Stimulated activated CD8-positive, alpha-beta memory T cell treated with anti-CD3 and anti-CD28 coated beads, Interleukin-12 subunit alpha, Interleukin-12 subunit beta, amount 100 ng/mL, for 24 hours (primary cell): ENCODE measurements at regions not wholly inside any gene's neighbourhood (a gene's known extent, or its start where the extent isn't known, plus 50 kb on each side); places are given as distances from the start of the nearest gene placed in this dataset.
A peak's percentile ranks its signal among the peaks of the same experiment; 100 is the strongest.
"Not testable (repeated sequence)": the region's sequence is repeated elsewhere in the genome, so short reads cannot be mapped to it uniquely, and the experiment has no call there.

Experiments
- DNase-seq: peaks from one replicate; pipeline ENCODE4 v3.0.0-alpha.2; 2020; ENCODE audit errors: extremely low read depth

DNA sequence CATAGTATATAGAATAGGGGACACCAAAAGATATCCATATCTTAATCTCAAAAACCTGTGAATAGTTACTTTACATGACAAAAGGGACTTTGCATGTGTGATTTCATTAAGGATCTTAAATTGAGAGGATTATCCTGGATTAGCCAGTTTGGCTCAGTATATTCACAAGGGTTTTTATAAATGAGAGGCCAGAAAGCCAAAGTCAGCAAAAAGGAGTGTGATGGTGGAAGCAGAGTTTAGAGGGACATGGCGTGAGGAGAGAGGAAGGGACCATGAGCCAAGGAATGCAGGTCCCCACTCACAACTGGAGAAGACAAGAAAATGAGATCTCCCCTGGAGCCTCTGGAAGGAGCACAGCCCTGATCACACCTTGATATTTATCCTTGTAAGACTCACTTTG is 648.5 kb upstream of the LCORL start:
- no peak for DNase-seq

DNA sequence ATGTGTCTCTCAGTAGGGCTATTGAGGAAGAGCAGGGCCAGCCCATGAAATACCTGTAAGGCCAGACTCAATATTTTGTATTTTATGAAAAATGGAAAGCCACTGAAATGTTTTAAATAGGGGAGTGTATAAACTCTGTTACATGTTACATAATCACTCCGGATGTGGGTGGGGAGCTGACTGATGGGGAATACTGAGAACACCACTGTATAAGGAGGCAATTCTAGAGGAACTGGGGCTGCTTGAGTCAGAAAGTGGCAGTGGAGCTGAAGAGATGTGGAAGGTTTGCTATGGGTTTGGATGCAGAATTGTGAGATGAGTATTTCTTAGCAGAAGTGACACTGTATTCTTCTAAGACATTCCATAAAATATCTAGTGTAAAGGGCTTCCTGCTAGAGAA is 647.8 kb upstream of the LCORL start:
- DNase-seq: no peak

DNA sequence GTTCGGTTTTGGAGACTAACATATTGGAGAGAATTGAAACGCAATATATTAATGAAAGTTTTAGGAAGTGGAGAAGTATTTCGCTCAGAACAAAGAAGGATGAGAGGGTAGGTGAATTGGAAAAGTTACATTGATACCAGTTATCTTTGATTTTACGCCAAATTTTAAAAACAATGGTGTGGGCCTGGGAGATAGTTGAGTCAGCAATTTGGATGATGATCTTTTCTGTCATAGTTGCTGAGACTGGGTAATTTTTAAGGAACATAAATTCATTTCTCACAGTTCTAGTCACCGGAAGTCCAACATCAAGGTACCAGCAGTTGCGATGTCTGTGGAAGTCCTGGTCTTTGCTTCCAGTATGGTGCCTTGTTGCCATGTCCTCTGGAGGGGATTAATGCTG is 644.8 kb upstream of the LCORL start:
- no peak for DNase-seq

DNA sequence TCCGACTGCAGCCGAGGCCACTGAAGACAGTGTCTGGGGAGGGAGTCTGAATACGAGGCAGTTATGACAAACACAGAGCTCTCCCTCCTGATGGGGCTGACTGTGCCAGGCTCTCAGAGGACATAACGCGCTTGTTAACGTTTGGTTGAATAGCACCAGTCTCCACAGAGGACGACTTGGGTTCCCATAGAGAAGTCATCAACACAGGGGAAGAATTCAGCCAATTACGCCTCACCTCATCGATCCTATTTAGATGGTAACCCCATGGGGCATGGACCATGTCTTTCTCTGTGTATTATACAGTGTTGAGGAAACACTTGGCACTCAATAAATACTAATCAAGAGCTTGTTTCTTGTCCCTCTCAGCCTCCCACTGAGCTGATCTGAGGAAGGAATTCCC is 642.6 kb upstream of the LCORL start:
- no peak for DNase-seq

DNA sequence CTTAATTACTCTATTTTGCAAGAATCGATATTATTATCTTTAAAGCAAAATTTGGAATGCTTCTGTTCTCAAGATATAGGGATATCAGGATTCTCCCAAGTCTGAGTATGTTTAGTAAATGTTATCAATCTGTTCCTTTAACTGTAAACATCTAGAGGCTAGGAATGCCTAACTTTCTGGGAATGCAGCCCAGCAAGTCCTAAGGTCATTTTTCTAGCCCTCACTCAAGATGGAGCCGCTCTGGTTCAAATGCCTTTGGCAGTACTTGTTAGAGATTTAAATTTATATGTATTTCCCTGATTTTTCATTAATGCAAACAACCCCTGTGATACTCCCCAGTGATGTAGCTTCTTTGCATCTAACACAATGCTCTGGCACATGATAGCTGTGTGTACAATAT is 623.8 kb upstream of the LCORL start:
- no peak for DNase-seq

DNA sequence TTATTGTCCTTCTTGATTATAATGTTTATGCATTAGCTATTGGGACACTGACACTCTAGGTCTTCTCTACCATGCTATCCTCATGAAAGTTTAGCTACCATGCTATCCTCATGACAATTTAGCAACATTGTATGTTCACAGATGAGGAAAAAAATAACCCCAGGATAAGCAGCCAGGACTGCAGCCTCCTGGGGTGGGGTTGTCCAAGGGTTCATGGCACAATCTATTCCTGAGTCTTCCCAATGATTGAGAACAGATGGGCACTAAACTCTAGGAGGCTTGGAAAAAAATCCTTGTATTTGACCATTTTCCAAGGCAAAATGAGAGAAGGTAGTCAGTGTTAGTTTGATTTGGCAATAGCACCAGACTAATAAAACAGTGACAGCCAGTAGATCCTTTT is 619.8 kb upstream of the LCORL start:
- DNase-seq: no peak

DNA sequence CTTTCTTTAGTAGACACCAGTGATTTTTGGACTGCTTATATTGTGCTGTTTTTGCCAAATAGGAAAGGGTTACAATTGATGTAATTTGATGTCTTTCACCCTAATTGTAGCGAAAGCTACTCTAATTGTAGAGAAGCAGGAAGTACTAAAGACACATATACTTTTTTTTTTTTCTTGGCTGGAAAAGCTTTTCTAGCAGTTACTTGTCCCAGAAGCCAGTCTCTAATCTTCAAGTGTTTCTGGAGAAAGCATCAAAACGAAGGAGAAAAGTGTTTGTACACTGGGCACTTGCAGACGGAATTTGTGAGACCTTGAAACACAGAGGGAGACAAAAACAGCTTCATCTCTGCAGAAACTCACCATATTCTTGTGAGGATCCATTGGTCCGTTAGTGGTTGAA is 616.5 kb upstream of the LCORL start:
- no peak for DNase-seq

DNA sequence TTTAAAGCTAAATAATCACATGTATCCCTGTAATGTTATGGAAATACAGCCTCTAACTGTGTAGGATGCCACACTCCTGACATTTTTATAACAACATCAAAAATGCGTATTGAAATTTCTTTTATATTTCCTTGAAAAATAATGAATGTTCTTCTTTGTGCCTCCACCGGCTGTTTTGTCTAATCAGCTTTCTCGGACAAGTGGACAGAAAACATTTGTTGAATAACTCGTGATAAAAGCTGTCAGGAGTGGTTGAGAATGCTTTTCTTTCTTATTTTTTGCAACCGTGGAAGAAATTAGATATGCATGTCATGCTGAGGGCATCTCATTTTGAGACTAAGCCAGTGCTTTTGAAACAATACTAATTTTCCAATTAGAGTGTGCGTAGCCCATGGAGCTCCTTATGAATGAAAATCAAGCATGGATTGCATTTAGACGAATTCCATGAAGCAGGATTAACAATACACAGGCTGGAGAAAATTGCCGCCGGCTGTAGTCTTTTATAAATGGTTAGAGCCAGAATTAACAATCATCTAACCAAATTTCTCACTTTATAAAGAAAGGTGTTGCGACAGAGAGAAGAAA is 614.5 kb upstream of the LCORL start:
- no peak for DNase-seq

DNA sequence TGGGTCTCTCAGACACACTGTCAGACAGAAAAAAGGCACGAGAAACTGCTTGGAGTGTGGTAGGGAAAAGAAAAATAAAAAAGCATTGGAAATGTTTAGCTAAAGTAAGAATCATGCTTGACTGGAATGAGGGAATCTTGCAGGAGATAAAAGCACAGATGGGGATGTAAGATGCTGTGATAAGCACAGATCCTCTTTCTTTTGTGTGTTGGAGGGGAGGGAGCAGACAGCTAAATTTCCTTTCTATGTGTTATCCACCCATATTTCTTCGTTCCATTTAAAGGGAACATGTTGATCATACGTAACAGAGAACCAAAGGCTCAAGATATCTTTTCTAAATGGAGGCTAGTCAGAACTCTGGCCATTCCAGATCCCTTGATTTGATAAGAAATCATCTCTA is 614.0 kb upstream of the LCORL start:
- no peak for DNase-seq

DNA sequence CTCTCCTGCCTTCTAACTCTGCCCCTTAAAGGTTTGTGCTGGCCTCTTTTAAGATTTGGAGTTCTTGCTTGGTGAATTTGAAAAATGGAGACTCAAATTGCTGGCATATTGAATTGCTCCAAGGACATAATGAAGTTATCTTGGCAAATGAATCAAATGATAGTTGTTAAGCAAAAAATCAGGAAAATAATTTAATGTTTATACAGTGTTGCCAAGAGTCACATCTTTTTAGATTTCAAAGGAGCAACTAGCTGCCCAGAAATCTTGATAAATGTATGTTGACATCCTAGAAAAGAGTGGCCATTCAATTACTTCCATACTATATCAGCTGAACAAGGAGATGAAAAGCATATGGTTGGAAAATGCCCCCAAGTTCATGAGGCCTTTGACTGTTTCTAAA is 610.0 kb upstream of the LCORL start:
- DNase-seq: no peak

DNA sequence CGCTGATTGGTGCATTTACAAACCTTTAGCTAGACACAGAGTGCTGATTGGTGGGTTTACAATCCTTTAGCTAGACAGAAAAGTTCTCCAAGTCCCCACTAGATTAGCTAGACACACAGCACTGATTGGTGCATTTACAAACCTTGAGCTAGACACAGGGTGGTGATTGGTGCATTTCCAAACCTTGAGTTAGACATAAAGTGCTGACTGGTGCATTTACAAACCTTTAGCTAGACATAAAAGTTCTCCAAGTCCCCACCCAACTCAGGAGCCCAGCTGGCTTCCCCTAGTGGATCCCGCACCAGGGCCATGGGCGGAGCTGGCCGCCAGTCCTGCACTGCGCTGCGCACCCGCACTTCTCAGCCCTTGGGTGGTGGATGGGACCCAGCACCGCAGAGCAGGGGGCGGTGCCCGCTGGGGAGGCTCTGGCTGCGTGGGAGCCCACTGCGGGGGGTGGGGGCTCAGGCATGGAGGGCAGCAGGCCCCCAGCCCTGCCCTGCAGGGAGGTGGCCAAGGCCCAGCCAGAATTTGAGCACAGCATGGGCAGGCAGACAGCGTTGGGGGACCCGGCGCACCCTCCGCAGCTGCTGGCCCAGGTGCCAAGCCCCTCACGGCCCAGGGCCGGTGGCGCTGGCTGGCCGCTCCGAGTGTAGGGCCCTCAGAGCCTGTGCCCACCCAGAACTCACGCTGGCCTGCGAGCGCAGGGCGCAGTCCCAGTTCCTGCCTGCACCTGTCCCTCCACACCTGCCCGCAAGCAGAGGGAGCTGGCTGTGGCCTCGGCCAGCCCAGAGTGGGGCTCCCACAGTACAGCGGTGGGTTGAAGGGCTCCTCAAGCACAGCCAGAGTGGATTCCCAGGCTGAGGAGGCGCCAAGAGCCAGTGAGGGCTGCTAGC is 608.9 kb upstream of the LCORL start:
- DNase-seq: no peak

DNA sequence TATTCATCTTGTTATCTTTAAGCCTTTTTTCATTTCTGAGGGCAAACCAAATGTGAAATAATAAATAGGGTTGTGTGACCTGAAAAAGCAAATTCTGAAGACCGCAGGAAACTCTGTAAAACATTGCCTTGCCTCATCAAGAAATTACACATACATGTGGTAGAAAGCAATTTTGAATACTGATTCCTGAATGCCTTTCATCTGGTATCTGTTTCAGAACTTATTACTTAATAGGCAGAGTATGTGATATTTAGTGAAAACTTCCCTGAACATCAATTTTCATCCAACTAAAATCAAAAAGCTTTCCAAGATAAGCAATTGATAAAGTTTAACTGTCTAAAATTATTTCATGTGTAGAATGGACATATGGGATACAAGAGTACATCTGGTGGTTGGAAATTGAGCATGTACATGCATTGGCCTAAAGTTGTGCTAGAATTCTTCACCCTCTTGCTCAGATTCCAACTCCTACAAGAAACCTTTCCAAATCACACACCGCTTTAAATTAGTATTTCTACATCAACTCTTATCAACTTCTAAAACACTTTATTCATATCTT is 606.0 kb upstream of the LCORL start:
- DNase-seq: no peak

DNA sequence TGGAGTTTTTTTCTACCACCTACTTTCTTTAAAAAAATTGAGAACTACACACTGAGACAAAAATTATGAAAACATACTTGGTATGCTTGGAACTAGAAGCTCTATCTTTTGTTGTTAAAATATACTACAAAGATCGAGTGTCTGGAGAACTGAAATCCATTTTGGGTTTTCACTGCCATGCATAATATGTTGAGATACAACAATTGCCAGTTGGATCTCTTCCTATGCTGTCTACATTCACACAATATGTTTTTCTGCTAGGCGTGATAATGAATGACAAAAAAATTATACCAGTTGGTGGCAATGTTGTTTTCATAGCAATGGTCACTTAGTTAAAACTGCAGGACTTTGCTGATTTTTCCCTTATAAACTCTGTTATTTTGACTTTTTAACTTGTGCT is 605.4 kb upstream of the LCORL start:
- no peak for DNase-seq

DNA sequence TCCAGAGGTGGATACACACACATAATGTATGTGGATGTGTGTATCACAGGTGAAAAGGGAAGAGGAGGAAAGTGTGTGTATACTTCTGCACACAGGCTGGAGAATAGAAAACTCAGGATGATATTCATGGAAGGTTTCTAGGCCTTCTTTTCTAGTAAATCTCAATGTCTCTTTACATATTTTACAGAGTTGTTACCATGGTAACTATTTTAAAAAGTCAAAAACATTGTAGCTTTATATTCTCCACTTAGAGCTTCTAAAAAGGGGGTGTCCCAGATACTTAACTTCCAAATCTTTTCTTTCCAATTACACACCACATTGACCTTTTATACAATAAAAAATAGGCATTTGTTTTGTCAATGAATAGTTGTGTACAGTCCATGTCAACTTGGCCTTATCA is 604.8 kb upstream of the LCORL start:
- DNase-seq: no peak

DNA sequence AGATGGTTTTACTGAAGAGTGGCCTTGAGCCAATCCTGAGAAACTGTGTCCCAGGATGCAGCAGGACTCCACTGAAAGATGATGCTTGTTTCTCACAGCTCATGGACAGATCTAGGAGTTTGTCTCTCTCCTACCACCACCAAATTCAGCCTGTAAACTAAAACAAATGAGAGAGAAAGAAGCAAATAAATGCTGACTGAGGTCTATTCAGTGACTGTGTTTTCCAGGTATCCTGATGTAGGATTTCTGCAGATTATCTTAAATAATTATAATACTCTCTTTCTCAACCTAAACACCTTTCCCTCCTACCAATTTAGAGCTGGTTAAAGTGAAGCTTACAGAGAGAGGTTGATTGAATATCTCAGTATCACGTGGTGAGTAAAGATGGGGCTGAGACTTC is 599.6 kb upstream of the LCORL start:
- no peak for DNase-seq

DNA sequence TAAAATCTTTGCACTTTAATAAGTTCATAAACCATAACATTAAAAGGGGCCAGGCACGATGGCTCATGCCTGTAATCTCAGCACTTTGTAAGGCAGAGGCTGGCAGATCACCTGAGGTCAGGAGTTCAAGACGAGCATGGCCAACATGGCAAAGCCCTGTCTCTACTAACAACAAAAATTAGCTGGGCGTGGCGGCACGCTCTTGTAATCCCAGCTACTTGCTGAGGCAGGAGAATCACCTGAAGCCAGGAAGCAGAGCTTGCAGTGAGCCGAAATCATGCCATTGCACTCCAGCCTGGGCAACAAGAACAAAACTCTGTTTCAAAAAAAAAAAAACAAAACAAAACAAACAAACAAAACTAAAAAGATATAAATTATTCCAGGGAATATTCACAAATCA is 595.2 kb upstream of the LCORL start:
- DNase-seq: no peak

DNA sequence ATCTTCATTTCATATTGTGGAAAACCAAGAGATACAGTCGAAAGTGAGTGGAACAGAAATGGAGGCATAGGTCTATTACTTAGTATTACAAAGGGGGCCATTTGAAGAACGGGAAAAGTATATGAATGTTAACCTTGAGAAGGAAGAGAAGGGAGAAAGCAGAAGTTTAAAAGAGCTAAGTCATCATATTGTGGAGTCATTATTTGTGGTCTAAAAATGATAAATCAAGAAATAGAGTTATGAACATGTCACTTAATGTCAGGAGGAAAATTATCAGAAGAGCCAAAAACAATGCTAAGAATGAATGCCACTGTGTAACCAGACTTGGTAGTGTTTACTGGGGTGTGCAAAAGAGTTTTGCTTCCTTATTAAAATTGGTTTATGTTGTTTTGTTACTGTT is 589.5 kb upstream of the LCORL start:
- DNase-seq: no peak

DNA sequence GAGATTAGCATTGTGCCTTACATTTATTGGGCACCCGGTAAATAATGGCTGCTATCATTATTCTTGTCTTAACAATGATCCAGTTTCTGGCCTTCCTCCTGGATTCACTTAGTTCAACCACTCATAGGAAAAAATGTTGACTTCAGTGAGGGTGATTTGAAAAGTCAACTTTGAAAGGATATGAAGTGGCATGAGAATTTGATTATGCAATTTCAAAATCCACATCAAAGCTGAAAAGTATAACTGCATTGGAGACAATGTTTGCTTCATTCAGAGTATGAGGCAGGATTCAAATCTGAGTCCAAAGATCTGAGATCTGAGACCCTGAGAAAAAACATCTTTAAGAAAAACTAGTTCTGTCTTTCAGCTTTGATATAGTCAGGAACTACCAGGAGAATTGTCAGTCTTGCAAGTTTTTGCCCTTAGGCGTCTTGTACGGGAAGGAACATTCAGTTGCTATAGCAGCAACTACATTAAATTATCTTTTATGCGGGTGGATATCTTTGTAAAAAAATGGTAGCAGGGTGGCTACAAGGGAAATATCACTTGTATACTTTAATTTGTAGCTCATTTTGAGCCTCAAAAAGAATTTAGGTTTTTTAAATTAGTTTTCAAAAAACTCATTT is 587.5 kb upstream of the LCORL start:
- no peak for DNase-seq

DNA sequence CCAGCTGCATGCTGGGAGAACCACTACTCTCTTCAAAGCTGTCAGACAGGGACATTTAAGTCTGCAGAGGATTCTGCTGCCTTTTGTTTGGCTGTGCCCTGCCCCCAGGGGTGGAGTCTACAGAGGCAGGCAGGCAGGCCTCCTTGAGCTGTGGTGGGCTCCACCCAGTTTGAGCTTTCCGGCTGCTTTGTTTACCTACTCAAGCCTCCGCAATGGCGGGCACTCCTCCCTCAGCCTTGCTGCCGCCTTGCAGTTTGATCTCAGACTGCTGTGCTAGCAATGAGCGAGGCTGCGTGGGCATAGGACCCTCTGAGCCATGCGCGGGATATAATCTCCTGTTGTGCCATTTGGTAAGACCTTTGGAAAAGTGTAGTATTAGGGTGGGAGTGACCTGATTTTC is 581.1 kb upstream of the LCORL start:
- not testable (repeated sequence) for DNase-seq

DNA sequence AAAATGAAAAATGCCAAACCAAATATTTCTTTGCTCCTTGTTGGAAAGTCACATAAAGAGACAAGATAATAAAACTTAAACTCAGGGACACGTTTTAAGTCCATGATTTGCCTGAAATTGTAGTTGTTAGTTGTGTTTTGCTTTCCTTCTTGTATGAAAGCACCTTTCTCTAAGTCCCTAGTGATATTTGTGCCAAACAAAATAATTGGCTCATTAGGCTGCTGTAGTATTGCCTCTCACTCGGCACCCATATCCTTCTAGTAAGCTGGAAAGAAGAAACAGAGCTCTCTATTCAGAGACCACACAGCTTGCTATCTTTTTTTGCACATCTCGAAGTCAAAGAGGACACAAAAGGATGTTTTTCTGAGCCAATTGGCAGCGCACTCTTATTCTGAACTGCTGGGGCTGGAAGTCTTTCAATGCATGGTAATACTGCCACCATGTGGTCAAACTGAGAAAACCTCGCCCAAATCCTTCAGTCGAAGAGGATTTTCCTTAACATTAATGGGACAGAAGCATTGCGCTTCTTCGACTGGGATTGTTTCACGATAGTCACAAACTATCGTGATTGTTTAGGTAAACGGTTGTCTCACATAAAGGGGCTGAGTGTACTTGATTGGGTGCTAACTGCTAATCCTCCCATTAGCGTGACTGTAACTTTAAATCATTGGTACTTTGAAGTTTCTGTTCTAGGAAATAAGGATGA is 571.9 kb upstream of the LCORL start:
- peak; percentile 10 for DNase-seq

DNA sequence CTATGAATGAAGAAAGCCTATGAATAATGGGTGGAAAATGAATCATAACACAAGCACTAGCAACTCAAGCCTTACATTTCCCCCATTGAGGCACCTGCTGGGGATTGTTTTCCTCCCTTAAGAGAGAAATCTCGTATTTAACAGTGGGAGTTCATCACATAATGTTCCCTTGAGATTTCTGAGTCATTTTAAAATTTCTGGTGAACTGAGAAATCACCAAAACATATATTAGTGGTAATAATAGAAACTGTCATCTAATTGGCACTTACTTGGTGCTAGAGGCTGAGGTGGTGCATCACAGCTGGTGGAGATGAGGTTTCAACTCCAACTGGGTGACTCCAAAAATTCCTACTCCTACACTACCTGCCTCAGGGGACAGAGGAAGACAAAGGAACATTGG is 561.3 kb upstream of the LCORL start:
- DNase-seq: no peak

DNA sequence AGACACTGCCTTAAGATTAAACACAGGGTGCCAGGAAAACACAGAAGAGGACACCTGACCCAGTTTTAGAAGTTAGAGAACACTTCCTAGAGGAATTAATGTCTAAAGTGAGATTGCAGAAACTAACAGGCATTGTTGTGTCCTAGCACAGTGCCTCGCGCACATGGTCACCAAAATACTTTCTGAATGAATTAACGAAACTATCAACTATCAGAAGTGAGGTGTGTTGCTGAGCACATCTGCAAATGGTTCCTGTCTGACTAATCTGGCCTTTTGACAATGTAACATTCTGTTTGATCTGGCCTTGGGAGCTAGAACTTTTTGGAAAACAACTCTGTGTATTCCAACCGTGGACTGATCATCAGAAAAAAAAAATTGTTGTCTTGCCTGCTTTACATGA is 556.8 kb upstream of the LCORL start:
- DNase-seq: no peak
